Tibial artery (tissue), 4 donors: ENCODE measurements at regions not wholly inside any gene's neighbourhood (a gene's known extent, or its start where the extent isn't known, plus 50 kb on each side); places are given as distances from the start of the nearest gene placed in this dataset.

Experiments
- DNase-seq, 2 donors: peaks; one replicate each; pipeline ENCODE4 v3.0.0-alpha.2; 2019
- H3K27ac ChIP-seq, 2 donors: fragments of 200-600 bp; sonication (generic) in 1 of 2; 1 replicate in 1 of 2; 2 replicates in 1 of 2; pipeline ENCODE4 v1.5.1; 2018 to 2019; ENCODE audit warnings: mild to moderate bottlenecking in 1 of 2
- H3K27me3 ChIP-seq, 2 donors: fragments of 200-600 bp; sonication (generic) in 1 of 2; one replicate each; pipeline versions ENCODE4 v1.5.1 to v1.6.0; 2016 to 2019
- H3K36me3 ChIP-seq, 3 donors: fragments of 200-600 bp; sonication (generic) in 2 of 3; one replicate each; pipeline ENCODE4 v1.5.1; 2016 to 2019; ENCODE audit warnings: mild to moderate bottlenecking in 2 of 3
- H3K4me1 ChIP-seq, 4 donors: fragments of 200-600 bp; sonication (generic) in 2 of 4; 1 replicate in 3 of 4; 2 replicates in 1 of 4; pipeline ENCODE4 v1.5.1; 2016 to 2019
- H3K4me3 ChIP-seq, 2 donors: fragments of 200-600 bp; sonication (generic) in 1 of 2; 1 replicate in 1 of 2; 2 replicates in 1 of 2; pipeline ENCODE4 v1.5.1; 2018 to 2019; ENCODE audit warnings: mild to moderate bottlenecking in 2 of 2
- H3K9me3 ChIP-seq, 3 donors: fragments of 200-600 bp; sonication (generic) in 1 of 3; one replicate each; pipeline ENCODE4 v1.5.1; 2016 to 2019
- intact Hi-C: fragments of 100-400 bp; cut with DNase I; formaldehyde crosslinking; loops from one replicate; pipeline ENCODE4 v1.15.0; 2023; ENCODE audit warnings: low total_unique reads
- TF ChIP-seq, protein P1 (sequence below), 2 experiments: fragments of 200-600 bp in 1 of 2; fragments of 450-650 bp in 1 of 2; IDR thresholded peaks; one replicate each; pipeline ENCODE4 v1.5.1; 2017 to 2019; ENCODE audit warnings: antibody characterized with exemption in 2 of 2, mild to moderate bottlenecking in 1 of 2, moderate library complexity in 1 of 2

DNA sequence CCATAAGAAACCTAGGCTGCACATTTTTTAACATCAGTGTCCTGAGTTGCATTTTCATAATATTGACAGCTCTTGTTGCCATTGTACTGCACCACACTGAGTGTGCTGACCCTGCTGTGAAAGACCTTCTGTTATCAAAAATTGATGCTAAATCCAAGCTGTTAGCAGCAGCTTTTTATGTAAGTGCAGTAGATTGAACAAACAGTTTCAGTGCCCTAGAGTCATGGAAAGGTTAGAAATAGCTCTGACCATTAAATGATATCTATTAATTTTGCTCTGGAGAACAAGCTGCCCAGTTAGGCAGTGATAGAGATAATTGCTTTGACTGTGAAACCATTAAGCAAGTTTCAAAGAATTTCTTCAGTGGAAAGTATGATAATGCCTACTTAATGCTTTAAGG is 1289.2 kb upstream of the PCDH20 start:
- Histone ChIP-seq H3K4me3 (no peak overlapping the region), H3K27ac (no peak overlapping the region), H3K36me3 (no peaks in the 10 kb centered on the region), H3K4me1 (no peaks in the 10 kb centered on the region), H3K9me3 (no peaks in the 10 kb centered on the region), H3K27me3 (no peaks in the 10 kb centered on the region)
- intact Hi-C loops: no loop called here
- no peak for DNase-seq
- TF ChIP-seq, protein P1, sequence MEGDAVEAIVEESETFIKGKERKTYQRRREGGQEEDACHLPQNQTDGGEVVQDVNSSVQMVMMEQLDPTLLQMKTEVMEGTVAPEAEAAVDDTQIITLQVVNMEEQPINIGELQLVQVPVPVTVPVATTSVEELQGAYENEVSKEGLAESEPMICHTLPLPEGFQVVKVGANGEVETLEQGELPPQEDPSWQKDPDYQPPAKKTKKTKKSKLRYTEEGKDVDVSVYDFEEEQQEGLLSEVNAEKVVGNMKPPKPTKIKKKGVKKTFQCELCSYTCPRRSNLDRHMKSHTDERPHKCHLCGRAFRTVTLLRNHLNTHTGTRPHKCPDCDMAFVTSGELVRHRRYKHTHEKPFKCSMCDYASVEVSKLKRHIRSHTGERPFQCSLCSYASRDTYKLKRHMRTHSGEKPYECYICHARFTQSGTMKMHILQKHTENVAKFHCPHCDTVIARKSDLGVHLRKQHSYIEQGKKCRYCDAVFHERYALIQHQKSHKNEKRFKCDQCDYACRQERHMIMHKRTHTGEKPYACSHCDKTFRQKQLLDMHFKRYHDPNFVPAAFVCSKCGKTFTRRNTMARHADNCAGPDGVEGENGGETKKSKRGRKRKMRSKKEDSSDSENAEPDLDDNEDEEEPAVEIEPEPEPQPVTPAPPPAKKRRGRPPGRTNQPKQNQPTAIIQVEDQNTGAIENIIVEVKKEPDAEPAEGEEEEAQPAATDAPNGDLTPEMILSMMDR (IDR thresholded peaks at IDR 0.05): no peak

DNA sequence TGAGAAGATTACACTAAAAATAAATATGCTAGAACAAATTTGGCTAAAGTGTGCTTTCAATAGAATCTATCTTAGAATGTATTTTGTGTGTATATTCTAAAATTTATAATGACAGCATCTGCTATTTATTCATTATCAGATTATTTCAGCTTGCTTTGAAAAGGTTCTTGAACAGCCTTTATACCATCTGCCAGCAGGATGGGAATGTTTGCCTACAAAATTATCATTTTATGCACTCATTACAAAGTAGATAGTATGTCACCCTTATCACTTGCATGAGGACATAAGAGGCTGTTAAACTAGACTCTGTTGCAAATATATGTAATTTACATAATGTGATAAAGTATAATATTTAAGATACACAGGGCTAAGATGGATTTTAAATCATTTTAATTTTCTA is 1286.9 kb upstream of the PCDH20 start:
- Histone ChIP-seq H3K27ac (no peak overlapping the region), H3K4me1 (no peaks in the 10 kb centered on the region), H3K36me3 (no peaks in the 10 kb centered on the region), H3K9me3 (no peaks in the 10 kb centered on the region), H3K4me3 (no peak overlapping the region), H3K27me3 (no peaks in the 10 kb centered on the region)
- TF ChIP-seq, protein P1 (IDR thresholded peaks at IDR 0.05): no peak
- DNase-seq: no peak
- intact Hi-C loops: no loop called here

DNA sequence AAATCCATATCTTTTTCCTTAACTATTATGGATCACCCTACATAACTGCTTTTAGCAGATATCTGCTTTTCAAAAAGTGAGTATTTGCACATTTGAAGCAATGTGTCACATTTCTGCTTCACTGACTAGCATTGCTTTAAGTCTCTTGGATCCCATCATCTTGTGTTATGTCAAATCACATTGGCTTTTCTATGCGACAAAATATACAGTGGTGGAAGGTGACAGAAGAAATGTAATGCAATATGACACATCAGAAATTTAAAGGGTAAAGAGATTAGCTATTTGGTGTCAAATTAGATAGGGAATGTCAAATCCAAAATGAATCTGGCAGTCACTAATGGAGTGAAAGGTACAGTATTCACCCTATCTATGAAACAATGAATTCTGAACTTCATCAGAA is 1282.1 kb upstream of the PCDH20 start:
- H3K36me3 ChIP-seq: no peaks in the 10 kb centered on the region
- DNase-seq: no peak

DNA sequence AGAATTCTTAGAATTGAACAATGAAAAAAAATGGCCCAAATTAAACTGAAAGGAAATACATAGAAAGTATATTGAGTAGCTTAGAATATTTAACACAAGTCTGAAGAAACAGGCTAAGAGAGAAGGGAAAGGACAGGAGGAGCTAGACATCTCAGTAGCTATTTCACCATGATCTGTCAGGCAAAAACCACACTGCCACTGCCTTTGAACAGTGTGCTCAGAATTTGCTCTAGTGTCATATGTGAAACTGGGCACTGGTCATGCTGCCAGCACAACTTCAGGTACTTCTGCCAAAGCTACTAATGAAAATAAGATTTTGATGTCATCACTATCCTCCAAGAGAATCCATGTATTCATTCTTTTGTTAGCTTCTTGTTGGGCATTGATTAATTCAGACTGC is 1280.8 kb upstream of the PCDH20 start:
- intact Hi-C loops: no loop called here
- no peaks in the 10 kb centered on the region for H3K4me1 ChIP-seq
- DNase-seq: no peak
- H3K4me3 ChIP-seq: no peak overlapping the region
- no peaks in the 10 kb centered on the region for H3K27me3 ChIP-seq
- TF ChIP-seq, protein P1 (IDR thresholded peaks at IDR 0.05): no peak
- H3K36me3 ChIP-seq: no peaks in the 10 kb centered on the region
- no peaks in the 10 kb centered on the region for H3K9me3 ChIP-seq
- no peak overlapping the region for H3K27ac ChIP-seq

More for the DNA sequence above, 1282.1 kb upstream of the PCDH20 start:
- Histone ChIP-seq H3K4me1 (no peaks in the 10 kb centered on the region), H3K27me3 (no peaks in the 10 kb centered on the region), H3K27ac (no peak overlapping the region), H3K9me3 (no peaks in the 10 kb centered on the region), H3K4me3 (no peak overlapping the region)
- intact Hi-C loops: no loop called here
- TF ChIP-seq, protein P1 (IDR thresholded peaks at IDR 0.05): no peak

DNA sequence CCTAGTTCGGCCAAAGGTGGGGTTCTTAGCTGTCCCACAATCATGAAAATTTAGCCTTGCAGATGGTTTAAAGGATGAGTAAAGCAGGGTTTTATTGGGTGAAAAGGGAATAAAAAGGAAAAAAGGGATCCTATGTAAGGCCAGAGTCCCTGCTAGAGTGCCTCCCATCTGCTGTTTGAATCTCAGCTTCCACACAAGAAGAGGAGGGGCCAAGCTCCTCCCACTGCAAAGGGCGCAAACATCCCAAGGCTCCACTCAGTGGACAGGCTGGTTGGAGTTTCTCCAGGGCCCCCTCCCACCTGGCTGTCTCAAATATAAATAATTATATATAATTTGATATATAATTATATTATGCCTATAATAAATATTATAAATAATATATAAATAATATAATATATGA is 1272.1 kb upstream of the PCDH20 start:
- intact Hi-C loops: no loop called here
- Histone ChIP-seq H3K36me3 (no peaks in the 10 kb centered on the region), H3K4me1 (no peaks in the 10 kb centered on the region), H3K27ac (no peak overlapping the region), H3K9me3 (no peaks in the 10 kb centered on the region), H3K27me3 (no peaks in the 10 kb centered on the region), H3K4me3 (no peak overlapping the region)
- no peak for DNase-seq
- TF ChIP-seq, protein P1 (IDR thresholded peaks at IDR 0.05): no peak

DNA sequence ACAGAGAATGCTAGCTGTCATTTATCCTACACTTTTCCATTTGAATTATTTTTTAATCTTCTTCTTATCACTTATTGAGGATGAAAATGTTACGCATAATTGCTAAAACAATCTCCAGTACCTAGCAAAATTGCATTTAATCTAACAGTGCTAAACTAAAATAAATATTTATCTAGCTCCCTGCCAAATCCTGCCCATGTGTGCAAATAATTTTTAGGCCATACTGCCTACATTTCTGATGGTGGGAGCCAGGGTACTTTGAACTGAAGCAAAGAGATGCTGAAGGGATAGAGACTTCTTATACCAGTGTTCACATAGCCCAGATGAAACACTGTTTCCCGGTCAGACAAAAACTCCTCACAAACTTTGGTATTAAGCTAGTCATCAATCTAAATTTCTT is 1268.7 kb upstream of the PCDH20 start:
- no peak overlapping the region for H3K4me3 ChIP-seq
- TF ChIP-seq, protein P1 (IDR thresholded peaks at IDR 0.05): no peak
- H3K4me1 ChIP-seq: no peaks in the 10 kb centered on the region
- DNase-seq: no peak
- intact Hi-C loops: loop anchor here (5.0 kb wide), 1 partner anchor 1872 kb away; no protein-coding TSS in a partner anchor
- H3K36me3 ChIP-seq: no peaks in the 10 kb centered on the region
- H3K27me3 ChIP-seq: no peaks in the 10 kb centered on the region
- H3K27ac ChIP-seq: no peak overlapping the region
- no peaks in the 10 kb centered on the region for H3K9me3 ChIP-seq
